ENCODE measurements at regions not wholly inside any gene's neighbourhood (a gene's known extent, or its start where the extent isn't known, plus 50 kb on each side); places are given as distances from the start of the nearest gene placed in this dataset.

- 71% methylated on average over 4 of the region's 4 CpGs for WGBS
- H3K9me3 ChIP-seq = peaks cover 0 to 15% (median 7%) of the 10 kb centered on the region in 4 donors
- H3K4me3 ChIP-seq = no peak overlapping the region
- H3K27me3 ChIP-seq = no peaks in the 10 kb centered on the region
- no peak for DNase-seq (ENCODE audit: extremely low spot score)
- H3K4me1 ChIP-seq = peaks cover 0 to 21% (median 15%) of the 10 kb centered on the region in 4 donors
- intact Hi-C loops (cut with DNase I) = no loop called here
- no peak overlapping the region for H3K27ac ChIP-seq (replicated peaks in 1 of 4)
- TF ChIP-seq CTCF (IDR thresholded peaks at IDR 0.05) = no peak
- no peak for TF ChIP-seq EP300 (IDR thresholded peaks at IDR 0.05)
- no peak for TF ChIP-seq POLR2A (IDR thresholded peaks at IDR 0.05; ENCODE audit: low read depth)
- no peak for TF ChIP-seq POLR2AphosphoS5 (IDR thresholded peaks at IDR 0.05)
- no peaks in the 10 kb centered on the region for H3K36me3 ChIP-seq
These were observed 106.7 kb downstream of the NXNL2 start for GRCh38 chr9:88641456-88642240.

DNA sequence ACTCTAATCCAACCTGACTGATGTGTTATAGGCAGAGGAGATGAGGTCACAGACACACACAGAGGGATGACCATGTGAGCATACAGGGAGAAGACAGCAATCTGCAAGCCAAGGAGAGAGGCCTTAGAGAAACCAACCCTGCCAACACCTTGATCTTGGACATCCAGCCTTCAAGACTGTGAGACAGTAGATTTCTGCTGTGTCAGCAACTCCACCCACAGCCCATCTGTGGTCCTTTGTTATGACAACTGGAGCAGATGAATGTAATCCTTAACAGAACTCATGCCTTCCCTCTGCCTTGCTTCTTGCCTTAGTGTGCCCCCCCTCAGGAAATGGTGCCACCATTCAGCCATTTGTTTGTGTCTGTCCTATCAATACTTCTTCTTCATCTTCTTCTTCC, 107.4 kb downstream of the NXNL2 start:
- Histone ChIP-seq H3K36me3 (no peaks in the 10 kb centered on the region), H3K27me3 (no peaks in the 10 kb centered on the region), H3K4me3 (no peak overlapping the region), H3K27ac (replicated peaks in 1 of 4) (no peak overlapping the region), H3K9me3 (peaks cover 0 to 12% (median 1%) of the 10 kb centered on the region in 4 donors), H3K4me1 (peaks cover 0 to 28% (median 20%) of the 10 kb centered on the region in 4 donors)
- intact Hi-C loops (cut with DNase I) = no loop called here
- TF ChIP-seq CTCF (IDR thresholded peaks at IDR 0.05) (no peak), POLR2AphosphoS5 (IDR thresholded peaks at IDR 0.05) (no peak), POLR2A (IDR thresholded peaks at IDR 0.05; ENCODE audit: low read depth) (no peak), EP300 (IDR thresholded peaks at IDR 0.05) (no peak)
- DNase-seq (ENCODE audit: extremely low spot score) = no peak

DNA sequence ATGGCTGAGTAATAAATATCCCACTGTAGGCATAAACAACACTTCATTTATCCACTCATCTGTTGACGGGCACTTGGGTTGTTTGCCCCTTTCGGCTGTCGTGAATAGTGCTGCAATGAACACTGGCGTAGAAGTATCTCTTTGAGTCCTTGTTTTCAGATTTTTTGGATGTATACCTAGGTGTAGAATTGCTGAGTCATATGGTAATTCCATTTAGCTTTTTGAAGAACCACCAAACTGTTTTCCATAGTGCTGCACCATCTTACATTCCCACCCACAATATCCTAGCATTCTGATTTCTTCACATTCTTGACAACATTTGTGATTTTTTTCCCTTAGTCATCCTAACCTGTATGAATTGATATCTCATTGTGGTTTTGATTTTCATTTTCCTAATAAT, 109.0 kb downstream of the NXNL2 start:
- Histone ChIP-seq H3K27ac (replicated peaks in 1 of 4) (no peak overlapping the region), H3K4me3 (no peak overlapping the region), H3K27me3 (no peaks in the 10 kb centered on the region), H3K4me1 (peaks cover 0 to 30% (median 20%) of the 10 kb centered on the region in 4 donors), H3K36me3 (no peaks in the 10 kb centered on the region), H3K9me3 (peaks cover 0 to 4% (median 0%) of the 10 kb centered on the region in 4 donors)
- DNase-seq (ENCODE audit: extremely low spot score) = no peak
- TF ChIP-seq EP300 (IDR thresholded peaks at IDR 0.05) (no peak), POLR2AphosphoS5 (IDR thresholded peaks at IDR 0.05) (no peak), POLR2A (IDR thresholded peaks at IDR 0.05; ENCODE audit: low read depth) (no peak), CTCF (IDR thresholded peaks at IDR 0.05) (no peak)
- intact Hi-C loops (cut with DNase I) = no loop called here
- 85% methylated on average over 4 of the region's 4 CpGs for WGBS

DNA sequence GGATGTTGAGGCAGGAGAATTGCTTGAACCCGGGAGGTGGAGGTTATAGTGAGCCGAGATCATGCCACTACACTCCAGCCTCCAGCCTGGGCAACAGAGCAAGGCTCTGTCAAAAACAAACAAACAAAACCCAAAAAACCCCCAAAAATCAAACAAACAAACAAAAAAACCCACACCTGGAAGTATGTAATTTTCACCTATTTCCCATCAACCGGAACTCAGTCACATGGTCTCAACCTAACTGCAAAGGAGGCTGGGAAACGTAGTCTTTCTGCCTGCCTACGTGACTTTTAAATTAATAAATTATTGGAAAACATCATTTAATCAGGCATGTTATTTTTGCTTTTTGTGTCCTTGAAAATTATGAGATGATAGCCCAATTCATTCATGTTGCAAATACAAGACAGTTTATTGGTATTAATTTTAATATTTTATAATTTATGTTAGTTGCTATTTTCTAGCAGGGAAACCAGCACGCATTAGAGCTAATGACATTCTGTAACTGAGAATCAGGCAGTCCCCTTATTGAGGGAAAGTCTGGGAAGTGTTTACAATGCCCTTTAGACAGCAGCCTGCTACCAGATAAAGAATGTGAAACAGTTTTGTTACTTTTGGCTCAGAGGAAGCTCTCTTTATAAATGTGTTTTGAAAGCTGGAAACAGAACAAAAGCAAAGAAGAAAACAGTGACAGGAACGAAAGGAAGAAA, 110.3 kb downstream of the NXNL2 start:
- Histone ChIP-seq H3K9me3 (peaks cover 0 to 4% (median 0%) of the 10 kb centered on the region in 4 donors), H3K27me3 (no peaks in the 10 kb centered on the region), H3K4me1 (peaks cover 0 to 30% (median 20%) of the 10 kb centered on the region in 4 donors), H3K36me3 (no peaks in the 10 kb centered on the region), H3K27ac (replicated peaks in 1 of 4) (peak overlapping the region; percentile 61 to 79 (median 67)), H3K4me3 (peak overlapping the region in 2 of 4 donors; percentile 0 to 22)
- 69% methylated on average over 7 of the region's 7 CpGs for WGBS
- TF ChIP-seq POLR2AphosphoS5 (IDR thresholded peaks at IDR 0.05) (no peak), CTCF (IDR thresholded peaks at IDR 0.05) (no peak), POLR2A (IDR thresholded peaks at IDR 0.05; ENCODE audit: low read depth) (no peak), EP300 (IDR thresholded peaks at IDR 0.05) (no peak)
- DNase-seq (ENCODE audit: extremely low spot score) = no peak
- intact Hi-C loops (cut with DNase I) = loop anchor here (5.0 kb wide), 1 partner anchor 347 kb away; the partner anchor contains the start of gene S1PR3
